ENCODE measurements at regions not wholly inside any gene's neighbourhood (a gene's known extent, or its start where the extent isn't known, plus 50 kb on each side); places are given as distances from the start of the nearest gene placed in this dataset.
"Not testable (repeated sequence)": the region's sequence is repeated elsewhere in the genome, so short reads cannot be mapped to it uniquely, and the experiment has no call there.

- TF ChIP-seq CTCF, POLR2A (IDR thresholded peaks at IDR 0.05): not testable (repeated sequence)
Observed at GRCh38 chrX:87178009-87178408, 339.6 kb upstream of the KLHL4 start.
